GM19035 (cell line): ENCODE measurements at regions not wholly inside any gene's neighbourhood (a gene's known extent, or its start where the extent isn't known, plus 50 kb on each side); places are given as distances from the start of the nearest gene placed in this dataset.
"Not testable (repeated sequence)": the region's sequence is repeated elsewhere in the genome, so short reads cannot be mapped to it uniquely, and the experiment has no call there.

ENCODE experiments used
- ATAC-seq: cut with Tn5 transposase; IDR thresholded peaks from one replicate; pipeline ENCODE4 v1.9.1; 2021; ENCODE audit not compliant: unreplicated experiment

DNA sequence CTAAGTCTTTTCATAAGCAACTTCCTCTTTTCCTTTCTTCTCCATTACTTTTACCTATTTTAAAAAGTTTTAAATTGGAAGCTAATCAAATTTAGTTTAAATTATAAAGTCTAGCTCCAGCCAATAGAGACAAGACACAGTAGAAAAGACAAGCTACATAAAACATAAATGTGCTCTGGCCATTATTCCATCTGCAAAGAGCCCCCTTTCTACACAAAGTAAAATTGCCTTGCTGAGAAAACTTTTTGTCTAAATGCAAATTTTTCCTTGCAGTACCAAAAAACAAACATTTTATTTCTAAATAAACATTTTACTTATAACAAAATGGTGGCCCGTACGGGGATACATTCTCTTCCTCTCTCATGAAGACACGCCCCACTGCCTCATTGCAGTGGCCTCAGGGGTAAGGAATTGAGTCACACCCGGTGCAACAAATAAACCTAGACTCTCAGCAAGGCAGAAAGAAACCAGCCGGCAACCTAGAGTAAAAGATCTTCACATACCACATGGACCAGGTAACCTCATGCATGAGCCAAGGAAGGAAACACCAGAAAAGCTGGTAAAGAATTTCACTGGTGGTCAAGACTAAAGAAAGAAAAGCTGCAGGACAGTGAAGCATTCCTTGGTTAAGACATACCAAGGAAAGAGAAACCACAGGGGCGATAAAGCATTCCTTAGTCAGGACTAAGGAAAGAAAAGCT lies 71.6 kb upstream of the ZNF746 start:
- no peak for ATAC-seq

DNA sequence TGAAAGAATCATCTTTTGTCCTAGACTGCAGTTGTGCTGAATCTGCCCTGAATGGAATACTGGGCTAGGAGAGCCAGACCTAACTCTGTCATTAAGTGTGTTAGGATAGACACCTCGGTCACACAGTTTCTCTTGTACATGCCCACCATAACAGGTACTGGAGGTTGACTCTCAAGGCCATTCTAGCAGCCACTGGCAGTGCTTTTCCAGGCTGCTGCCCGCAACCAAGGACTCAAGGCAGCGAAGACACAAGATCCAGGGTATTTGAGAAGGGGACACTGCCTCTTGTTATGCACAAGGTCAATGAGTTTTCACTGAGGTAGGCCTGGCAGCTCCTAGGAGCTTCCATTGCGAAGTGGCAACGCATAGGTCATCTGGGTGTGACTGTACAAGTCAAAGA lies 70.6 kb upstream of the ZNF746 start:
- no peak for ATAC-seq

DNA sequence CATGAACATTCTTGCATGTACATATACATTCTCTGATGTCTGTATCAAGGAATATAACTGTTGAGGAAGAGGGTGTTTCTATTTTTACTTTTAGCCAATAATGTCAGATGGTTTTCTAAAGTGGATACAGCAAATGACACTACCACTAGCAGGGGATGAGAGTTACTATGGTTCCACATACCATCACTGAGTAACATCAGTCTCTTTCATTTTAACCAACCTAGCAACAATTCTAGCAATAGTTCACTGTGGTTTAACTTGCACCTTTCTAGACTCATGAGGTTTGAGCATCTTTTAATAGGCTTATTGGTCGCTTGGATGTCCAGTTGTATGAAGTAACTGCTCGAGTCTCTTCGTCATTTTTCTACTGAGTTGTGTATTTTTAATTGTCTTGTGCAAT lies 68.5 kb upstream of the ZNF746 start:
- ATAC-seq: no peak

DNA sequence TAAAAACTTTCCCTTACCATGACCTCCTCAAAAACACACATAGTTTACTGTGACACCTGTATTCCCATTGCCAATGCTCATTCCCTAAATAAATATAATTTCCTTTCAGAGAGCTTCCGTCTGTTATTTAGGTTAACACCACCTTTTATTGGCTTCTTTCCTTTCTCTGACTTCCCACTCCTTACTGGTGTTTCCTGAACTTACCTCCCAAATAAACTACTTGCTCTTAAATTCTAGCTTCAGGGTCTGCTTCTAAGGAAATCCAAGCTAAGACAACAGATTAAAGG lies 67.4 kb upstream of the ZNF746 start:
- no peak for ATAC-seq

DNA sequence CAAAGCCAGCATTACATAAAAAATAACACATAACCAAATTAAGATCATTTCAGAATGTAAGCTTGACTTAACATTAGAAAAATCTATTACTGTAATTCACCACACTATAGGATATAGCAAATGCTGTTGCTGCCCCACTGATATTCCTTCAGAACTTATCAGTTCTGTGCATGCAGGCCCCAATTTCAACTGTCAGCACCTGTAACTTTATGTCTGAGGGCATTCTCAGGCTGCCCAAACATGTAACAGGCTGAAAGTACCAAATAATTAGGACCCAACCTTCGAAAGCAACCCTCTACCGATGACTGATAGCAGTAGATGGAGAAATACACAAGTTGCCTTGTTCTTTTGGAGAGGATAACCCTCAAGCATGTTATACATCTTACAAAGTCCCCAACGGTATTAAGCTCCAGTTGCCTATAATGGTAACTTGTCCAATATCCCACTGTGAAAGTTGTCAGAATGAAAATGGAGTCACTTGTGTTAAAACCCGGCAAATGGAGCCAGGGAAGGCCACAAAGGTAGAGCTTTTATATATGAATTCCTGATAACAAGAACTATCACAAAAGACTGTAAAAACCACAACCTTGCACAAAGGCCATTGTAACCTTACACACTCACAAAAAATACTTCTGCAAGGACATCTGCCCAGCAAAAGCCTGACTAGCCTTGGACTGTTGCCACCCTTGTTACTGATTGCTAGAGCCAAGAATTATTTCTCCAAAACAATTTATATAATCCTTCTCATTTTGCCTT lies 66.9 kb upstream of the ZNF746 start:
- ATAC-seq: no peak

DNA sequence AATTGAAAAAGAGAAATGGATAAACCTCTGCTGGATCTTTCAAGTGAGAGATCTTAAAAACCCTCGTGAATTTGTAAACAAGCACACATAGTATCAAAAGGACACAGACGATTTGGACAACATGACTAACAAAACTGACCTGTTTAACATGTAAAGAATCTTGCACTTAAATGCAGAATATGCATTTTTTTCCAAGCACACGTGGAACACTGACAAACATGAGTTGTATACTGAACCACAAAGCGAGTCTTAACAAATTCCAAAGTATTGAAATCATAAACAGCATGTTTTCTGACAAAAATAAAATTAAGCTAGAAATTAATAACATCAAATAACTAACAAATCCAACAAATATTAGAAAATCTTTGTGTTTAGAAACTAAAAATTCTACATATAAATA lies 65.0 kb upstream of the ZNF746 start:
- no peak for ATAC-seq

DNA sequence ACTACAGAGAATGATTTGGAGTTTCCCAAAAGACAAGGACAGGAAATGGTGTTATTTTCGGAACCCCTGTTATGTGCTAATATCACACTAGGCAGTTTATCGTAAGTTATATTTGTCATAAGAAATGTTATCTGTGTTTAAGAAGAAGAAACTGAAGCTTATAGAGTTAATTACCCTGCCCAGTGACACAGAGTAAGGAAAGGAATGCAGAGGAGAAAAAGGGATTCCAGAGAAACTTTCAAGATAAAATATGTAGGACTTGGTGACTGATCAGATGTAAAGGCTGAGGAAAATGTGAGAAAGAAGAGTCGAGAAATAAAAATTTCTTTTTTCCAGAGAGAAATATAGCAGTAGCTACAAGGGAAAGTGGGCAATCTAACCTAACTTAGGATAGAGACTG lies 63.5 kb upstream of the ZNF746 start:
- no peak for ATAC-seq

DNA sequence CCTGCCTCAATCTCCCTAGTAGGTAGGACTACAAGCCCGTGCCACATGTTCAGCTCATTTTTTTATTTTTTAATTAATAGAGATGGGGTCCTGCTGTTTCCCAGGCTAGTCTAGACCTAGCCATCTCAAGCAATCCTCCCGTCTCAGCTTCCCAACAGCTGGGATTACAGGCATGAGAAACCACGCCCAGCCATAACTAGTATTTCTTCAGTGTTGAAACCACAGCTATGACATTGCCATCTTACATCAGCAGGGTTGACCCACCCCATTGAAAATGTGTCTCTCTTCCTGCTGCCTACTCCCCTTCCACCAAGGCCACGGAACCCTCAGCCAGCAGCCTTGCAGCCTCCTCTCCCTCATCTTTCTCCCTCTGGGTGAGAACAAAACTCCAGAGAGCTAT lies 62.1 kb upstream of the ZNF746 start:
- no peak for ATAC-seq

DNA sequence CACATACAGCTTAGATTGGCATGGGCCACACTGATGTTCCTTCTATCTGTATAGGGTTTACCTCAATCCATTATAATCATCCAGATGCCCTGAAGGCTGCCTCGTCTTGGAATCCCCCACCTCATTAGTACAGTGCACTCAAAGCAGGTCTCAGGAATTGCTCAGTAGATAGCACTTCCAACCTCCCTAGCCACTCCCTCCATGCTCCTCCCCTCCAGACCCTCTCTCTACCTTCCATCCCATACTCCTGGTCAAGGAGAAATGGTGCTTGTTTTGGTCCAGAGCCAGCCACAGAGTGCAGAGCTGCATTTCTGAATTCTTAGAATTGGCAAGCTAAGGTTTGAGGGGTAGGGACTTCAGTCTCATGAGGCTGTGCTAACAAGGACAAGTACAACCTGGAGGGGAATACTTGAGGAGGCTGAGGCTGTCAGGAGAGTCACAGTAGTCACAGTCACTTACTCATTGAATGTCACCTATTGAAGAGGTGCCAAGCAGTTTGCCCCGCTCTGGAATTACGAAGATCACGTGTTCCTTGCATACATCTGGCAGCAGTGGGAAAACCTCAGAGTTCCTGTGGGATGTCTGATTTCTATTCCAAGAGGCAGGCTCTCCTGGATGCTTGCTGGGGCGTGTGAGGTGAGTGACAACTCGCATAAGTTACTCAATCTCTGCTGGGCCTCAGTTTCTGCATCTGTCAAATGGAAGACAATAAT lies 60.7 kb upstream of the ZNF746 start:
- ATAC-seq: no peak

DNA sequence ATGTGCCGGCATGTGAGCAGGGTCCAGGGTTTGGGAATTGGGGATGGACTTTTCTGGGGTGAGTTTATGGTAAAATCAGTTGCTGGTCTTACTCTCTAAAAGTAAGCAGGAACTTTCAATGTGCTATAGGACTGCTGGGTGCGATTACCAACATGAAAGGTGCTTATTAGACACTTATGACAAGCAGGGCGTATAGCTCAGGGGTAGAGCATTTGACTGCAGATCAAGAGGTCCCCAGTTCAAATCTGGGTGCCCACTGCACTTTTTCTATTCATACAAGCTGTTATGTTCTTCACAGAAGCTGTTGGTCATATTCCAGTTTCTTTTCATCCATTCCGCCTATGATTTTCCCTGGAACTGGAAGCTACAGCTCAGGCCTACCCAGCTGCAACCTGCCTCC lies 58.9 kb upstream of the ZNF746 start:
- not testable (repeated sequence) for ATAC-seq

DNA sequence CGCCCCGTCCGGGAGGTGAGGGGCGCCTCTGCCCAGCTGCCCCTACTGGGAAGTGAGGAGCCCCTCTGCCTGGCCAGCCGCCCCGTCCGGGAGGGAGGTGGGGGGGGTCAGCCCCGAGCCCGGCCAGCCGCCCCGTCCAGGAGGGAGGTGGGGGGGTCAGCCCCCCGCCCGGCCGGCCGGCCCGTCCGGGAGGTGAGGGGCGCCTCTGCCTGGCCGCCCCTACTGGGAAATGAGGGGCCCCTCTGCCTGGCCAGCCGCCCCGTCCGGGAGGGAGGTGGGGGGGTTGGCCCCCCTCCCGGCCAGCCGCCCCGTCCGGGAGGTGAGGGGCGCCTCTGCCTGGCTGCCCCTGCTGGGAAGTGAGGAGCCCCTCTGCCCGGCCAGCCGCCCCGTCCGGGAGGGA lies 57.2 kb upstream of the ZNF746 start:
- not testable (repeated sequence) for ATAC-seq

DNA sequence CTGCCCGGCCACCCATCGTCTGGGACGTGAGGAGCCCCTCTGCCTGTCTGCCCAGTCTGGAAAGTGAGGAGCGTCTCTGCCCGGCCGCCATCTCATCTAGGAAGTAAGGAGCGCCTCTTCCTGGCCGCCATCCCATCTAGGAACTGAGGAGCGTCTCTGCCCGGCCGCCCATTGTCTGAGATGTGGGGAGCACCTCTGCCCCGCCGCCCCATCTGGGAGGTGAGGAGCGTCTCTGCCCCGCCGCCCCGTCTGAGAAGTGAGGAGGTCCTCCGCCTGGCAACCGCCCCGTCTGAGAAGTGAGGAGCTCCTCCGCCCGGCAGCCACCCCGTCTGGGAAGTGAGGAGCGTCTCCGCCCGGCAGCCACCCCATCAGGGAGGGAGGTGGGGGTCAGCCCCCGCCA lies 56.4 kb upstream of the ZNF746 start:
- not testable (repeated sequence) for ATAC-seq

DNA sequence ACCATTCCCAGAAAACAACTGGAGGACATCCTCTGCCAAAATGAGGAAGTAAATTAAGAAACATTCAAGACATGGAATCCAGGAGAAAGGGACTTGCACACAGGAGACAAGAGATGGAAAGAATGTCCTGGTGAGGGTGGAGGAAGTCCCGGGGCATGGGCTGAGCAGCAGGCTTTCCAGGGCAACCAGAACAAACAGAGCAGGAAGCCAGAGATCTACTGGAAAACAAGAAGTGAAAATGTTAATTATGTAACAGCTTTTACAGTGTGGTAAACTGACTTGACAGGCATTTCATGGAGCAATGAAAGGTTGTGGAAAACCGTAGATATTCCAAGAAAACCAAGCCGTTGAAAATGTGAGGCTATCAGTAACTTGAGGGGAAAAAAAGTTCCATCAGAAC lies 55.2 kb upstream of the ZNF746 start:
- ATAC-seq: no peak
